ENCODE measurements at regions not wholly inside any gene's neighbourhood (a gene's known extent, or its start where the extent isn't known, plus 50 kb on each side); places are given as distances from the start of the nearest gene placed in this dataset.

DNA sequence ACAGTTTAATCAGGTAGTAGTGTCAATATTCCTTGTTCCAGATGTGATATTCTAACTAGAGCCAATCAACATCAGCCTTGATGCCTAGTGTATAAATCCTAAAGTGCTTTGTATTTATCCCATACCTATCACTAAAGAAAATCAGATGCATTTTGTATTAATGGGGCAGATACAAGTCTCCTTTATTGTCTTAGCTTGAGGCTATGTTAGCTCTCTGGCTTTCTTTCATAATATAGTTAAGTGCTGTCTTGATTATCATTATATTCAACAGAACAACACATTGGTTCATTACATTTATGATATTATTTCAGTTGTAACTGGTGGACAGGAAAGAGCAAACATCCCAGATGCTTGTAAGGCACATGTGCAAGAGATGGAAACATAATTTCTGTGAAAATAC is 338.8 kb downstream of the PLA2G4A start:
- TF ChIP-seq, protein P1, sequence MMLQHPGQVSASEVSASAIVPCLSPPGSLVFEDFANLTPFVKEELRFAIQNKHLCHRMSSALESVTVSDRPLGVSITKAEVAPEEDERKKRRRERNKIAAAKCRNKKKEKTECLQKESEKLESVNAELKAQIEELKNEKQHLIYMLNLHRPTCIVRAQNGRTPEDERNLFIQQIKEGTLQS (IDR thresholded peaks at IDR 0.05) = no peak
- no peak for TF ChIP-seq REST (IDR thresholded peaks at IDR 0.05)
- no peak for TF ChIP-seq CTCF (IDR thresholded peaks at IDR 0.05; ENCODE audit: low read depth, low read length, missing input control)

All from liver (tissue), 3 donors.